CD8-positive, alpha-beta memory T cell (primary cell): ENCODE measurements at regions not wholly inside any gene's neighbourhood (a gene's known extent, or its start where the extent isn't known, plus 50 kb on each side); places are given as distances from the start of the nearest gene placed in this dataset.

Source experiments
- CTCF ChIA-PET: fragments of 350-600 bp; sonication (Branson Sonifier 250); formaldehyde crosslinking; loops from one replicate; lab custom pipeline; 2021; ENCODE audit warnings: antibody characterized with exemption; lab: Charles Lee
- POLR2A ChIA-PET: fragments of 350-600 bp; sonication (Branson Sonifier 250); formaldehyde crosslinking; loops from one replicate; lab custom pipeline; 2021; ENCODE audit warnings: antibody characterized with exemption; lab: Charles Lee
- DNase-seq, 5 donors: peaks; one replicate each; pipeline versions ENCODE4 v3.0.0 to v3.0.0-alpha.2; 2020 to 2022; ENCODE audit warnings: mixed read lengths in 1 of 5
- H3K27ac ChIP-seq: one replicate; pipeline ENCODE4 v1.7.0; 2013; ENCODE audit warnings: low read depth, mild to moderate bottlenecking, low read length, moderate library complexity
- H3K27me3 ChIP-seq: 2 replicates; pipeline ENCODE4 v1.7.0; 2013; ENCODE audit warnings: low read length, mild to moderate bottlenecking; ENCODE audit not compliant: insufficient read depth, poor library complexity, severe bottlenecking
- H3K36me3 ChIP-seq: 2 replicates; pipeline ENCODE4 v1.7.0; 2013; ENCODE audit warnings: mild to moderate bottlenecking, low read length, moderate library complexity; ENCODE audit not compliant: insufficient read depth
- H3K4me1 ChIP-seq: 2 replicates; pipeline ENCODE4 v1.7.0; 2013; ENCODE audit warnings: mild to moderate bottlenecking, low read length, moderate library complexity; ENCODE audit not compliant: insufficient read depth
- H3K4me3 ChIP-seq: 2 replicates; pipeline ENCODE4 v1.7.0; 2013; ENCODE audit warnings: mild to moderate bottlenecking, low read length
- H3K9me3 ChIP-seq: 2 replicates; pipeline ENCODE4 v1.7.0; 2013; ENCODE audit warnings: mild to moderate bottlenecking, low read length
- H3K27ac Mint-ChIP-seq, 8 donors: one replicate each; pipeline ENCODE4 v1.8.0; 2020 to 2021; ENCODE audit warnings: mixed read lengths in 8 of 8, mild to moderate bottlenecking in 6 of 8, inconsistent platforms in 3 of 8, moderate library complexity in 3 of 8
- H3K27me3 Mint-ChIP-seq, 2 donors: one replicate each; pipeline ENCODE4 v1.8.0; 2020 to 2021; ENCODE audit warnings: mixed read lengths in 2 of 2, mild to moderate bottlenecking in 1 of 2, moderate library complexity in 1 of 2
- H3K36me3 Mint-ChIP-seq, 3 donors: one replicate each; pipeline ENCODE4 v1.8.0; 2020 to 2021; ENCODE audit warnings: mixed read lengths in 3 of 3, inconsistent platforms in 1 of 3, mild to moderate bottlenecking in 1 of 3
- H3K4me1 Mint-ChIP-seq, 3 donors: one replicate each; pipeline ENCODE4 v1.8.0; 2020 to 2021; ENCODE audit warnings: mixed read lengths in 3 of 3, inconsistent platforms in 1 of 3, mild to moderate bottlenecking in 1 of 3
- H3K4me3 Mint-ChIP-seq, 7 donors: one replicate each; pipeline ENCODE4 v1.8.0; 2020 to 2021; ENCODE audit warnings: mixed read lengths in 7 of 7, mild to moderate bottlenecking in 6 of 7, moderate library complexity in 4 of 7, inconsistent platforms in 2 of 7
- H3K9me3 Mint-ChIP-seq, 5 donors: one replicate each; pipeline ENCODE4 v1.8.0; 2020 to 2022; ENCODE audit warnings: mixed read lengths in 5 of 5, mild to moderate bottlenecking in 3 of 5, moderate library complexity in 2 of 5, inconsistent platforms in 1 of 5

DNA sequence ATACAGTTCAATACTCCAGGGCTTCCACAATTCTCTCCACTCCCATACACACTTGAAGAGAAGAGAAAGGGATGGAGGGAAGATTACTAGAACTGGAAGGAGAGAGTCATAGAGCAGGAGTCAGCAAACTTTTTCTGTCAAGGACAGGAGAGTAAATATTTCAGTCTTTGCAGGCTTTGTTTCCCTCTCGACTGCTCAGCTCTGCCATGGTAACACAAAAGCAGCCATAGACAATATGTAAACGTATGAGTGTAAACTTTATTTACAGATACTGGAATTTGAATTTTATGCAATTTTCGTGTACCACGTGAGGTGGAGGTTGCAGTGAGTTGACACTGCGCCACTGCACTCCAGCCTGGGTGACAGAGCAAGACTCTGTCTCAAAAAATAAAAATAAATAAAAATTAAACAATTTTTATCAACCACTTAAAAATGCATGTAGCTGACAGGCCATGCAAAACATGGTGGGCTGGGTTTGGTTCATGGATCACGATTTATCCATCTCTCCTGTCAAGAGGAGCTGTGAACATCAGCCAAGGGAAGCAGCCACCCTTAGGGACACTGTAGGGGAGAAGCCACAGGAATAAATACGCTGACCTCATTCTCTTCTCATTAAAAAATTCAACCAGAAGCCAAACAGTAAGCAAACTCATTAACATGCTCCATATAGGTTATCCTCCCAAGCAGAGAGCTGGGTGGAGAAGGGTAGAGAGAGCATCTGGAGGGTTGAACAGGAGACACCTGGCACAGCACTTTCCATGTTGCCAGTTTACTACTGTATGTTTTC is 266.4 kb upstream of the FN1 start:
- no peaks in the 10 kb centered on the region for H3K27me3 ChIP-seq
- no peak for DNase-seq
- POLR2A ChIA-PET = no interaction called here
- no peaks in the 10 kb centered on the region for H3K4me1 ChIP-seq
- CTCF ChIA-PET = no interaction called here
- no peak overlapping the region for H3K27ac ChIP-seq
- H3K4me3 ChIP-seq = no peak overlapping the region
- H3K4me3 Mint-ChIP-seq = no peak overlapping the region
- no peaks in the 10 kb centered on the region for H3K9me3 ChIP-seq
- no peaks in the 10 kb centered on the region for H3K9me3 Mint-ChIP-seq
- H3K27ac Mint-ChIP-seq = no peak overlapping the region
- peaks cover 0 to 2% of the 10 kb centered on the region in 2 donors for H3K27me3 Mint-ChIP-seq
- no peaks in the 10 kb centered on the region for H3K4me1 Mint-ChIP-seq
- peaks cover 0 to 6% (median 0%) of the 10 kb centered on the region in 3 donors for H3K36me3 Mint-ChIP-seq
- H3K36me3 ChIP-seq = no peaks in the 10 kb centered on the region

GRCh38 chr2:215699700-215700538 is 264.1 kb upstream of the FN1 start:
- Histone ChIP-seq H3K4me3 (no peak overlapping the region), H3K27me3 (no peaks in the 10 kb centered on the region), H3K27ac (no peak overlapping the region), H3K9me3 (no peaks in the 10 kb centered on the region), H3K36me3 (no peaks in the 10 kb centered on the region), H3K4me1 (no peaks in the 10 kb centered on the region)
- peaks cover 0 to 6% (median 0%) of the 10 kb centered on the region in 3 donors for H3K36me3 Mint-ChIP-seq
- H3K9me3 Mint-ChIP-seq = peaks cover 0 to 2% (median 0%) of the 10 kb centered on the region in 5 donors
- DNase-seq = no peak
- H3K4me1 Mint-ChIP-seq = no peaks in the 10 kb centered on the region
- no peak overlapping the region for H3K4me3 Mint-ChIP-seq
- POLR2A ChIA-PET = no interaction called here
- no peak overlapping the region for H3K27ac Mint-ChIP-seq
- H3K27me3 Mint-ChIP-seq = peaks cover 0 to 2% of the 10 kb centered on the region in 2 donors
- CTCF ChIA-PET = no interaction called here

DNA sequence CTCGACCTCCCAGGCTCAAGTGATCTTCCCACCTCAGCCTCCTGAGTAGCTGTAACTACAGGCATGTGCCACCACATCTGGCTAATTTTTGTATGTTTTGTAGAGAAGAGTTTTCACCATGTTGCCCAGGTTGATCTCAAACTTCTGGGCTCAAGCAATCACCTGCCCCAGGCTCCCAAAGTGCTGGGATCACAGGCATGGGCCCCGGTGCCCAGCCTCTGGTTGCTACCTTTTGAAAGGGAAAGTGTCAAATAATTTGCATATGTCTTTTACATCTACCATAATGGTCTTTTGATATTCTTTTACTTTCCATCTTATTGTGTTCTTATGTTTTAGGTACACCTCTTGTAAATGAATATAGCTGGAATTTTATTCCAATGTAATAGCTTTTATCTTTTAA is 263.1 kb upstream of the FN1 start:
- Mint-ChIP-seq H3K9me3 (peaks cover 0 to 2% (median 0%) of the 10 kb centered on the region in 5 donors), H3K27ac (peak overlapping the region in 1 of 8 donors; percentile 26), H3K27me3 (peaks cover under 1 to 2% of the 10 kb centered on the region in 2 donors), H3K4me3 (no peak overlapping the region), H3K4me1 (no peaks in the 10 kb centered on the region), H3K36me3 (peaks cover 0 to 6% (median 0%) of the 10 kb centered on the region in 3 donors)
- Histone ChIP-seq H3K36me3 (no peaks in the 10 kb centered on the region), H3K27me3 (no peaks in the 10 kb centered on the region), H3K4me3 (no peak overlapping the region), H3K9me3 (no peaks in the 10 kb centered on the region), H3K4me1 (no peaks in the 10 kb centered on the region), H3K27ac (no peak overlapping the region)
- DNase-seq = no peak
- POLR2A ChIA-PET = no interaction called here
- CTCF ChIA-PET = no interaction called here

- Histone ChIP-seq H3K36me3 (no peaks in the 10 kb centered on the region), H3K9me3 (no peaks in the 10 kb centered on the region), H3K27me3 (no peaks in the 10 kb centered on the region), H3K27ac (no peak overlapping the region), H3K4me1 (no peaks in the 10 kb centered on the region), H3K4me3 (no peak overlapping the region)
- peak overlapping the region in 1 of 8 donors; percentile 26 for H3K27ac Mint-ChIP-seq
- ChIA-PET CTCF (no interaction called here), POLR2A (no interaction called here)
- no peak for DNase-seq
- H3K36me3 Mint-ChIP-seq = peaks cover 0 to 6% (median 0%) of the 10 kb centered on the region in 3 donors
- H3K4me1 Mint-ChIP-seq = no peaks in the 10 kb centered on the region
- peaks cover 0 to 2% (median 0%) of the 10 kb centered on the region in 5 donors for H3K9me3 Mint-ChIP-seq
- H3K4me3 Mint-ChIP-seq = no peak overlapping the region
- peaks cover 2 to 4% of the 10 kb centered on the region in 2 donors for H3K27me3 Mint-ChIP-seq
Measured at GRCh38 chr2:215698566-215698965, 262.7 kb upstream of the FN1 start.

- no peaks in the 10 kb centered on the region for H3K36me3 ChIP-seq
- H3K27ac ChIP-seq = no peak overlapping the region
- H3K4me3 Mint-ChIP-seq = no peak overlapping the region
- ChIA-PET CTCF (no interaction called here), POLR2A (no interaction called here)
- no peak for DNase-seq
- H3K27me3 ChIP-seq = no peaks in the 10 kb centered on the region
- H3K36me3 Mint-ChIP-seq = peaks cover 0 to 3% (median 0%) of the 10 kb centered on the region in 3 donors
- H3K9me3 Mint-ChIP-seq = peaks cover 0 to 2% (median 0%) of the 10 kb centered on the region in 5 donors
- no peak overlapping the region for H3K4me3 ChIP-seq
- H3K4me1 Mint-ChIP-seq = no peaks in the 10 kb centered on the region
- H3K4me1 ChIP-seq = no peaks in the 10 kb centered on the region
- H3K27me3 Mint-ChIP-seq = peaks cover 5 to 9% of the 10 kb centered on the region in 2 donors
- no peak overlapping the region for H3K27ac Mint-ChIP-seq
- no peaks in the 10 kb centered on the region for H3K9me3 ChIP-seq
Measured at GRCh38 chr2:215697496-215697895, 261.6 kb upstream of the FN1 start.

GRCh38 chr2:215697003-215697402 is 261.1 kb upstream of the FN1 start:
- Mint-ChIP-seq H3K27me3 (peaks cover 5 to 9% of the 10 kb centered on the region in 2 donors), H3K36me3 (peaks cover 0 to 3% (median 0%) of the 10 kb centered on the region in 3 donors), H3K9me3 (peaks cover 0 to 2% (median 0%) of the 10 kb centered on the region in 5 donors), H3K4me1 (no peaks in the 10 kb centered on the region), H3K27ac (peak overlapping the region in 1 of 8 donors; percentile 16), H3K4me3 (no peak overlapping the region)
- ChIA-PET CTCF (no interaction called here), POLR2A (no interaction called here)
- H3K9me3 ChIP-seq = no peaks in the 10 kb centered on the region
- no peak overlapping the region for H3K4me3 ChIP-seq
- no peak for DNase-seq
- no peaks in the 10 kb centered on the region for H3K4me1 ChIP-seq
- H3K27me3 ChIP-seq = no peaks in the 10 kb centered on the region
- H3K36me3 ChIP-seq = no peaks in the 10 kb centered on the region
- H3K27ac ChIP-seq = no peak overlapping the region

DNA sequence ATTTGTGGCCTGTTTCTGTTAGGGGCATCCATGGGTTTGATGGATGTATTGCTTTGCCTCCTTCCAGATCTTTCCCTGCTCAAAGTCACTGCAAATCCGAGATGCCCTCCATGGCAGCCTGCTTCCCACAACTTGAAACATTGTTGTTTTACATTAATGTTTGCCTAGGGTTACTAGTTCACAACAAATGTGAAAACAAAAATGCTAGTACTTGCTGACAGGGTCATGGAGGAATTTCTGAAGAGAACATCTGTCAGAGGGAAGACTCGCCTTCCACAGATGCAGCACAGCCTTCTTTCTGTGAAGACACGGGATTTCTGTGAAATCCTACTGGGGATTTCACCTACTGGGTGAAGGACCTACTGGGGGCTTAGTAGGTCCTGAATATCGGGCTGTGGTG is 260.0 kb upstream of the FN1 start:
- H3K27ac ChIP-seq = no peak overlapping the region
- H3K27me3 ChIP-seq = no peaks in the 10 kb centered on the region
- no peak overlapping the region for H3K4me3 Mint-ChIP-seq
- H3K4me1 ChIP-seq = no peaks in the 10 kb centered on the region
- H3K36me3 ChIP-seq = no peaks in the 10 kb centered on the region
- ChIA-PET CTCF (no interaction called here), POLR2A (no interaction called here)
- no peak for DNase-seq
- H3K4me1 Mint-ChIP-seq = no peaks in the 10 kb centered on the region
- H3K9me3 Mint-ChIP-seq = peaks cover 0 to 2% (median 0%) of the 10 kb centered on the region in 5 donors
- peaks cover 0 to 3% (median 0%) of the 10 kb centered on the region in 3 donors for H3K36me3 Mint-ChIP-seq
- no peaks in the 10 kb centered on the region for H3K9me3 ChIP-seq
- peaks cover 5 to 12% of the 10 kb centered on the region in 2 donors for H3K27me3 Mint-ChIP-seq
- no peak overlapping the region for H3K4me3 ChIP-seq
- no peak overlapping the region for H3K27ac Mint-ChIP-seq
